IPS-NIHi7 (cell line): ENCODE measurements at regions not wholly inside any gene's neighbourhood (a gene's known extent, or its start where the extent isn't known, plus 50 kb on each side); places are given as distances from the start of the nearest gene placed in this dataset.

ENCODE experiments used
- DNase-seq: peaks from one replicate; pipeline ENCODE4 v3.0.0; 2012; ENCODE audit warnings: mixed read lengths; ENCODE audit errors: extremely low spot score

- DNase-seq, result no peak
These were observed 50.3 kb upstream of the DPH6 start for GRCh38 chr15:35596285-35596684.

GRCh38 chr15:35602836-35603235 is 56.9 kb upstream of the DPH6 start:
- no peak for DNase-seq

GRCh38 chr15:35603301-35603700 is 57.3 kb upstream of the DPH6 start:
- no peak for DNase-seq

GRCh38 chr15:35603856-35604255 is 57.9 kb upstream of the DPH6 start:
- no peak for DNase-seq

- no peak for DNase-seq
These were observed 59.9 kb upstream of the DPH6 start for GRCh38 chr15:35605764-35606449.

- no peak for DNase-seq
These were observed 60.5 kb upstream of the DPH6 start for GRCh38 chr15:35606450-35606779.

- DNase-seq, result no peak
These were observed 70.7 kb upstream of the DPH6 start for GRCh38 chr15:35616498-35617271.

- DNase-seq, result no peak
These were observed 72.6 kb upstream of the DPH6 start for GRCh38 chr15:35618260-35619188.

- DNase-seq, result no peak
These were observed 76.8 kb upstream of the DPH6 start for GRCh38 chr15:35622641-35623340.

- no peak for DNase-seq
These were observed 78.9 kb upstream of the DPH6 start for GRCh38 chr15:35624881-35625280.

GRCh38 chr15:35626571-35627318 is 80.8 kb upstream of the DPH6 start:
- no peak for DNase-seq

GRCh38 chr15:35627696-35628095 is 81.7 kb upstream of the DPH6 start:
- DNase-seq, result no peak

GRCh38 chr15:35629766-35630165 is 83.8 kb upstream of the DPH6 start:
- no peak for DNase-seq

- no peak for DNase-seq
These were observed 84.6 kb upstream of the DPH6 start for GRCh38 chr15:35630532-35630931.

- DNase-seq, result no peak
These were observed 85.0 kb upstream of the DPH6 start for GRCh38 chr15:35630985-35631384.

- DNase-seq, result no peak
These were observed 87.7 kb upstream of the DPH6 start for GRCh38 chr15:35633677-35634076.

GRCh38 chr15:35646790-35647189 is 100.8 kb upstream of the DPH6 start:
- DNase-seq, result no peak

- no peak for DNase-seq
These were observed 101.3 kb upstream of the DPH6 start for GRCh38 chr15:35647303-35647702.

- no peak for DNase-seq
These were observed 103.0 kb upstream of the DPH6 start for GRCh38 chr15:35648941-35649340.

- no peak for DNase-seq
These were observed 103.6 kb upstream of the DPH6 start for GRCh38 chr15:35649575-35649974.

GRCh38 chr15:35654332-35654731 is 108.4 kb upstream of the DPH6 start:
- DNase-seq, result no peak
